GM23338 (cell line): ENCODE measurements at regions not wholly inside any gene's neighbourhood (a gene's known extent, or its start where the extent isn't known, plus 50 kb on each side); places are given as distances from the start of the nearest gene placed in this dataset.

Experiments used
- ATAC-seq: fragments of 200-7000 bp; cut with Tn5 transposase; 3 replicates; pipeline ENCODE4 v1.9.1; 2020
- DNase-seq: peaks from one replicate; pipeline ENCODE4 v3.0.0-alpha.2; 2015; ENCODE audit warnings: low spot score
- H2AFZ ChIP-seq: fragments of 200-600 bp; sonication (generic); 2 replicates; pipeline ENCODE4 v1.8.0; 2016; ENCODE audit warnings: antibody characterized with exemption, mild to moderate bottlenecking, moderate library complexity
- H3F3A ChIP-seq: fragments of 200-600 bp; sonication (generic); replicated peaks from 2 replicates; pipeline ENCODE4 v1.8.0; 2017; ENCODE audit warnings: antibody characterized with exemption, mixed run types, low read depth
- H3K27ac ChIP-seq: fragments of 200-600 bp; sonication (generic); 2 replicates; pipeline ENCODE4 v1.6.1; 2016; ENCODE audit warnings: low read depth
- H3K27me3 ChIP-seq: fragments of 200-600 bp; sonication (generic); 2 replicates; pipeline ENCODE4 v1.8.0; 2016; ENCODE audit warnings: mild to moderate bottlenecking, mixed run types, moderate library complexity; ENCODE audit not compliant: insufficient read depth
- H3K36me3 ChIP-seq: fragments of 200-600 bp; sonication (generic); 2 replicates; pipeline ENCODE4 v1.8.0; 2016; ENCODE audit warnings: mild to moderate bottlenecking; ENCODE audit not compliant: insufficient read depth
- H3K4me1 ChIP-seq: fragments of 200-600 bp; sonication (generic); 2 replicates; pipeline ENCODE4 v1.8.0; 2016; ENCODE audit warnings: mild to moderate bottlenecking, moderate library complexity; ENCODE audit not compliant: insufficient read depth
- H3K4me2 ChIP-seq: fragments of 200-600 bp; sonication (generic); 2 replicates; pipeline ENCODE4 v1.7.1; 2017; ENCODE audit warnings: mixed run types
- H3K4me3 ChIP-seq: fragments of 200-600 bp; sonication (generic); 2 replicates; pipeline ENCODE4 v1.6.1; 2016; ENCODE audit warnings: mixed run types
- H3K79me2 ChIP-seq: fragments of 200-600 bp; sonication (generic); replicated peaks from 2 replicates; pipeline ENCODE4 v1.8.0; 2017; ENCODE audit warnings: mild to moderate bottlenecking; ENCODE audit not compliant: insufficient read depth
- H3K9me2 ChIP-seq: fragments of 200-600 bp; sonication (generic); 2 replicates; pipeline ENCODE4 v1.8.0; 2017; ENCODE audit not compliant: insufficient read depth
- H4K20me1 ChIP-seq: fragments of 200-600 bp; sonication (generic); replicated peaks from 2 replicates; pipeline ENCODE4 v1.8.0; 2017; ENCODE audit warnings: mild to moderate bottlenecking; ENCODE audit not compliant: insufficient read depth
- H3K27ac Mint-ChIP-seq: 2 replicates; pipeline ENCODE4 v1.8.0; 2020; ENCODE audit warnings: inconsistent platforms, mild to moderate bottlenecking, moderate library complexity, mixed read lengths
- H3K27me3 Mint-ChIP-seq: 3 replicates; pipeline ENCODE4 v1.8.0; 2022; ENCODE audit warnings: low read depth, mild to moderate bottlenecking, moderate library complexity, mixed read lengths, inconsistent platforms; ENCODE audit not compliant: insufficient read depth, poor library complexity
- H3K36me3 Mint-ChIP-seq: 3 replicates; pipeline ENCODE4 v1.8.0; 2021; ENCODE audit warnings: low read depth, mild to moderate bottlenecking, inconsistent platforms, moderate library complexity, mixed read lengths
- H3K4me1 Mint-ChIP-seq: 3 replicates; pipeline ENCODE4 v1.8.0; 2020; ENCODE audit warnings: mild to moderate bottlenecking, inconsistent platforms, mixed read lengths
- H3K4me3 Mint-ChIP-seq: 3 replicates; pipeline ENCODE4 v1.8.0; 2021; ENCODE audit warnings: moderate library complexity, mild to moderate bottlenecking, inconsistent platforms, mixed read lengths
- H3K9me3 Mint-ChIP-seq: 3 replicates; pipeline ENCODE4 v1.8.0; 2020; ENCODE audit warnings: moderate library complexity, mild to moderate bottlenecking, inconsistent platforms, mixed read lengths
- CREB1 ChIP-seq: fragments of 250-450 bp; sonication (Bioruptor Pico); IDR thresholded peaks from 2 replicates; pipeline ENCODE4 v1.5.0; 2020; ENCODE audit warnings: low read depth, mild to moderate bottlenecking, moderate library complexity
- JUNB ChIP-seq: IDR thresholded peaks from one replicate; pipeline ENCODE4 v1.6.1; 2016; ENCODE audit warnings: antibody characterized with exemption; ENCODE audit not compliant: unreplicated experiment
- NANOG ChIP-seq: IDR thresholded peaks from 2 replicates; pipeline ENCODE4 v1.6.1; 2016; ENCODE audit warnings: antibody characterized with exemption, borderline replicate concordance
- STAT1 ChIP-seq: IDR thresholded peaks from one replicate; pipeline ENCODE4 v1.6.1; 2016; ENCODE audit warnings: antibody characterized with exemption; ENCODE audit not compliant: unreplicated experiment
- ZNF114 ChIP-seq: fragments of 250-450 bp; sonication (Bioruptor Pico); IDR thresholded peaks from 2 replicates; pipeline ENCODE4 v1.5.0; 2020; ENCODE audit warnings: mild to moderate bottlenecking, moderate library complexity
- ZNF331 ChIP-seq: fragments of 250-450 bp; sonication (Bioruptor Pico); IDR thresholded peaks from 2 replicates; pipeline ENCODE4 v1.5.0; 2020; ENCODE audit warnings: low read depth, mild to moderate bottlenecking, moderate library complexity
- TF ChIP-seq, protein P1 (sequence below): IDR thresholded peaks from 2 replicates; pipeline ENCODE4 v1.6.1; 2016; ENCODE audit warnings: antibody characterized with exemption
- TF ChIP-seq, protein P2 (sequence below), 2 experiments: fragments of 200-600 bp in 1 of 2; sonication (generic) in 1 of 2; conservative IDR thresholded peaks; 2 replicates each; pipeline versions ENCODE4 v1.5.1 to v1.6.1; 2016 to 2017; ENCODE audit warnings: antibody characterized with exemption in 2 of 2, low read depth in 2 of 2, mild to moderate bottlenecking in 2 of 2, moderate library complexity in 1 of 2
- TF ChIP-seq, protein P3 (sequence below): IDR thresholded peaks from one replicate; pipeline ENCODE4 v1.6.1; 2018; ENCODE audit warnings: antibody characterized with exemption; ENCODE audit not compliant: unreplicated experiment

DNA sequence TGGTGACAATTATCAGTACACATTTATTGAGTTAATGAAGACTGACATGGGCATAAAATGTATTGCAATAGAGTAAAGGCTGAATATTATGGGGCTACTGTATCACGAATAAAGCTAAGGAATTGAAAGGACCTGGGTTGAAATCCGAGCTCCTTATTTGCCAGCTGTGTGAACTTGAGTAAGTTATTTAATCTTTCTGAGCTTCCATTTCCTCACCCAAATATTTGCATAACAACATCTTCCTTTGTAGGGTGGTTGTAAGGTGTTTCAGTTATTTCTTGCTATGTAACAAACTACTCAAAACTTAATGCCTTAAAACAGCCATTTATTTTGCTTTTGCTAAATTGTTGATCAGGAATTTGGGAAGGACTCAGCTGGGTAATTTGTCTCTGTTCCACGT lies 111.1 kb upstream of the TSC22D2 start:
- no peaks in the 10 kb centered on the region for H3K27me3 Mint-ChIP-seq
- no peak overlapping the region for H2AFZ ChIP-seq
- H3K27ac Mint-ChIP-seq, result no peak overlapping the region
- H3F3A ChIP-seq, result no peaks in the 10 kb centered on the region
- H3K4me1 ChIP-seq, result peaks cover 30% of the 10 kb centered on the region
- TF ChIP-seq CREB1 (CRISPR knock-in tag) (no peak), NANOG (peak; percentile 79)
- TF ChIP-seq, protein P1, sequence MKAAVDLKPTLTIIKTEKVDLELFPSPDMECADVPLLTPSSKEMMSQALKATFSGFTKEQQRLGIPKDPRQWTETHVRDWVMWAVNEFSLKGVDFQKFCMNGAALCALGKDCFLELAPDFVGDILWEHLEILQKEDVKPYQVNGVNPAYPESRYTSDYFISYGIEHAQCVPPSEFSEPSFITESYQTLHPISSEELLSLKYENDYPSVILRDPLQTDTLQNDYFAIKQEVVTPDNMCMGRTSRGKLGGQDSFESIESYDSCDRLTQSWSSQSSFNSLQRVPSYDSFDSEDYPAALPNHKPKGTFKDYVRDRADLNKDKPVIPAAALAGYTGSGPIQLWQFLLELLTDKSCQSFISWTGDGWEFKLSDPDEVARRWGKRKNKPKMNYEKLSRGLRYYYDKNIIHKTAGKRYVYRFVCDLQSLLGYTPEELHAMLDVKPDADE, result no peak
- H3K4me3 Mint-ChIP-seq, result no peak overlapping the region
- no peaks in the 10 kb centered on the region for H4K20me1 ChIP-seq
- peak; percentile 60 for DNase-seq
- peak overlapping the region; percentile 75 for H3K27ac ChIP-seq
- no peaks in the 10 kb centered on the region for H3K36me3 Mint-ChIP-seq
- H3K4me1 Mint-ChIP-seq, result peaks cover 38% of the 10 kb centered on the region
- no peaks in the 10 kb centered on the region for H3K9me3 Mint-ChIP-seq
- no peaks in the 10 kb centered on the region for H3K36me3 ChIP-seq
- H3K4me3 ChIP-seq, result peak overlapping the region; percentile 15; the same call in 1 of the 2 replicates
- peak overlapping the region; percentile 44 for H3K4me2 ChIP-seq
- no peaks in the 10 kb centered on the region for H3K79me2 ChIP-seq
- peaks cover 10% of the 10 kb centered on the region; the same call in 1 of the 2 replicates for H3K9me2 ChIP-seq
- H3K27me3 ChIP-seq, result no peaks in the 10 kb centered on the region
- no peak; the same call in 2 of the 3 replicates for ATAC-seq

DNA sequence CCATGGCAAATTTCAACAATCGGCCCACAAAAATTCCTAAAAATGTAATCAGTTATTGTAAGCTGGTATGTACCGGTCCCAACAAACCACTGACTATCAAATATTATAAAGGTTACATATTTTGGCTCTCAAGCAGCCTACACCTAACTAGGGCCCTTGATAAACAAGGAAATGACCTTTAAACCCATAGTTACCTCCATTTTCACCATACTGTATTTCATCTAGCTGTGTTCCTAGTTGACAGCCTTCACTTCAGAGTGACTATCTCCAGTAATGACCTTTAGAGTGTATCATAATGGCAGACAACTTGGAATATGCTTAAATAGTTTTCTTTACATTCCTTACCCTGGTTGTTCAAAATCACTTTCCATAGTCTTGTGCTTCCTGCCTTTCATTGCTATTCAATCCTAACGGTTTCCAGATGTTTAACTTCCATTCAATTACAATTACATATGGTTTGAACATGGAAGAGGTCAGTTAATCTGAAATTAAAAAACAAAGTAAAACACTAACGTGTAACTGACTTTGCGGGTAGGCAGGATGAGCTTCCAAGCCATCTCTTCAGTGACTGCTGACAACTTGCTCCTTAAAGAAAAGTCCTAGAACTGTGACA lies 111.9 kb upstream of the TSC22D2 start:
- Mint-ChIP-seq H3K4me1 (peaks cover 38% of the 10 kb centered on the region), H3K27ac (no peak overlapping the region), H3K4me3 (no peak overlapping the region), H3K36me3 (no peaks in the 10 kb centered on the region), H3K9me3 (no peaks in the 10 kb centered on the region), H3K27me3 (no peaks in the 10 kb centered on the region)
- Histone ChIP-seq H3K79me2 (no peaks in the 10 kb centered on the region), H2AFZ (no peak overlapping the region), H3K27me3 (no peaks in the 10 kb centered on the region), H3K4me2 (peak overlapping the region; percentile 44; the same call in 1 of the 2 replicates), H3K27ac (peak overlapping the region; percentile 21), H3K4me1 (peaks cover 30% of the 10 kb centered on the region), H3K4me3 (no peak overlapping the region; the same call in 1 of the 2 replicates), H3K36me3 (no peaks in the 10 kb centered on the region), H3F3A (no peaks in the 10 kb centered on the region), H4K20me1 (no peaks in the 10 kb centered on the region), H3K9me2 (peaks cover 10% of the 10 kb centered on the region; the same call in 1 of the 2 replicates)
- no peak for DNase-seq
- no peak for ATAC-seq
- no peak for TF ChIP-seq STAT1
- TF ChIP-seq, protein P2, sequence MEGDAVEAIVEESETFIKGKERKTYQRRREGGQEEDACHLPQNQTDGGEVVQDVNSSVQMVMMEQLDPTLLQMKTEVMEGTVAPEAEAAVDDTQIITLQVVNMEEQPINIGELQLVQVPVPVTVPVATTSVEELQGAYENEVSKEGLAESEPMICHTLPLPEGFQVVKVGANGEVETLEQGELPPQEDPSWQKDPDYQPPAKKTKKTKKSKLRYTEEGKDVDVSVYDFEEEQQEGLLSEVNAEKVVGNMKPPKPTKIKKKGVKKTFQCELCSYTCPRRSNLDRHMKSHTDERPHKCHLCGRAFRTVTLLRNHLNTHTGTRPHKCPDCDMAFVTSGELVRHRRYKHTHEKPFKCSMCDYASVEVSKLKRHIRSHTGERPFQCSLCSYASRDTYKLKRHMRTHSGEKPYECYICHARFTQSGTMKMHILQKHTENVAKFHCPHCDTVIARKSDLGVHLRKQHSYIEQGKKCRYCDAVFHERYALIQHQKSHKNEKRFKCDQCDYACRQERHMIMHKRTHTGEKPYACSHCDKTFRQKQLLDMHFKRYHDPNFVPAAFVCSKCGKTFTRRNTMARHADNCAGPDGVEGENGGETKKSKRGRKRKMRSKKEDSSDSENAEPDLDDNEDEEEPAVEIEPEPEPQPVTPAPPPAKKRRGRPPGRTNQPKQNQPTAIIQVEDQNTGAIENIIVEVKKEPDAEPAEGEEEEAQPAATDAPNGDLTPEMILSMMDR (conservative IDR thresholded peaks at IDR 0.05; ENCODE audit: low read depth in 2 of 2), result no peak
- TF ChIP-seq, protein P3, sequence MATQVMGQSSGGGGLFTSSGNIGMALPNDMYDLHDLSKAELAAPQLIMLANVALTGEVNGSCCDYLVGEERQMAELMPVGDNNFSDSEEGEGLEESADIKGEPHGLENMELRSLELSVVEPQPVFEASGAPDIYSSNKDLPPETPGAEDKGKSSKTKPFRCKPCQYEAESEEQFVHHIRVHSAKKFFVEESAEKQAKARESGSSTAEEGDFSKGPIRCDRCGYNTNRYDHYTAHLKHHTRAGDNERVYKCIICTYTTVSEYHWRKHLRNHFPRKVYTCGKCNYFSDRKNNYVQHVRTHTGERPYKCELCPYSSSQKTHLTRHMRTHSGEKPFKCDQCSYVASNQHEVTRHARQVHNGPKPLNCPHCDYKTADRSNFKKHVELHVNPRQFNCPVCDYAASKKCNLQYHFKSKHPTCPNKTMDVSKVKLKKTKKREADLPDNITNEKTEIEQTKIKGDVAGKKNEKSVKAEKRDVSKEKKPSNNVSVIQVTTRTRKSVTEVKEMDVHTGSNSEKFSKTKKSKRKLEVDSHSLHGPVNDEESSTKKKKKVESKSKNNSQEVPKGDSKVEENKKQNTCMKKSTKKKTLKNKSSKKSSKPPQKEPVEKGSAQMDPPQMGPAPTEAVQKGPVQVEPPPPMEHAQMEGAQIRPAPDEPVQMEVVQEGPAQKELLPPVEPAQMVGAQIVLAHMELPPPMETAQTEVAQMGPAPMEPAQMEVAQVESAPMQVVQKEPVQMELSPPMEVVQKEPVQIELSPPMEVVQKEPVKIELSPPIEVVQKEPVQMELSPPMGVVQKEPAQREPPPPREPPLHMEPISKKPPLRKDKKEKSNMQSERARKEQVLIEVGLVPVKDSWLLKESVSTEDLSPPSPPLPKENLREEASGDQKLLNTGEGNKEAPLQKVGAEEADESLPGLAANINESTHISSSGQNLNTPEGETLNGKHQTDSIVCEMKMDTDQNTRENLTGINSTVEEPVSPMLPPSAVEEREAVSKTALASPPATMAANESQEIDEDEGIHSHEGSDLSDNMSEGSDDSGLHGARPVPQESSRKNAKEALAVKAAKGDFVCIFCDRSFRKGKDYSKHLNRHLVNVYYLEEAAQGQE, result no peak
- no peak for TF ChIP-seq JUNB
- no peak for TF ChIP-seq ZNF331 (CRISPR knock-in tag)
- TF ChIP-seq ZNF114 (CRISPR knock-in tag), result no peak
